ENCODE measurements at regions not wholly inside any gene's neighbourhood (a gene's known extent, or its start where the extent isn't known, plus 50 kb on each side); places are given as distances from the start of the nearest gene placed in this dataset.

- intact Hi-C loops (cut with DNase I; ENCODE audit: low total_unique reads) = no loop called here
- 76 to 87% (median 82%) methylated on average over 9 of the region's 9 CpGs for WGBS, 5 donors
- Histone ChIP-seq H3K4me1 (no peaks in the 10 kb centered on the region), H3K27me3 (replicated peaks in 1 of 7) (peaks cover 0 to 7% (median 0%) of the 10 kb centered on the region in 7 donors), H3K4me3 (no peak overlapping the region), H3K36me3 (no peaks in the 10 kb centered on the region), H3K27ac (no peak overlapping the region), H3K9me3 (no peaks in the 10 kb centered on the region)
- DNase-seq = no peak
- TF ChIP-seq POLR2A (IDR thresholded peaks at IDR 0.05) (no peak), CTCF (IDR thresholded peaks at IDR 0.05 in 8 of 11, conservative IDR thresholded peaks at IDR 0.05 in 3 of 11) (no peak), POLR2AphosphoS5 (IDR thresholded peaks at IDR 0.05) (no peak)
Measured at GRCh38 chr5:178786859-178787499, 56.5 kb upstream of the ZNF354A start.

GRCh38 chr5:178786417-178786816 lies 56.0 kb upstream of the ZNF354A start:
- DNase-seq = no peak
- no peaks in the 10 kb centered on the region for H3K36me3 ChIP-seq
- TF ChIP-seq POLR2AphosphoS5 (IDR thresholded peaks at IDR 0.05) (no peak), POLR2A (IDR thresholded peaks at IDR 0.05) (no peak), CTCF (IDR thresholded peaks at IDR 0.05 in 8 of 11, conservative IDR thresholded peaks at IDR 0.05 in 3 of 11) (no peak)
- WGBS, 5 donors = 84 to 89% (median 87%) methylated on average over 13 of the region's 13 CpGs
- H3K27me3 ChIP-seq (replicated peaks in 1 of 7) = peaks cover 0 to 7% (median 0%) of the 10 kb centered on the region in 7 donors
- no peak overlapping the region for H3K27ac ChIP-seq
- intact Hi-C loops (cut with DNase I; ENCODE audit: low total_unique reads) = no loop called here
- no peaks in the 10 kb centered on the region for H3K9me3 ChIP-seq
- H3K4me3 ChIP-seq = no peak overlapping the region
- no peaks in the 10 kb centered on the region for H3K4me1 ChIP-seq

GRCh38 chr5:178785999-178786398 lies 55.5 kb upstream of the ZNF354A start:
- TF ChIP-seq CTCF (IDR thresholded peaks at IDR 0.05 in 8 of 11, conservative IDR thresholded peaks at IDR 0.05 in 3 of 11) (no peak), POLR2AphosphoS5 (IDR thresholded peaks at IDR 0.05) (no peak), POLR2A (IDR thresholded peaks at IDR 0.05) (no peak)
- Histone ChIP-seq H3K27ac (no peak overlapping the region), H3K4me1 (no peaks in the 10 kb centered on the region), H3K27me3 (replicated peaks in 1 of 7) (peaks cover 0 to 12% (median 0%) of the 10 kb centered on the region in 7 donors), H3K36me3 (no peaks in the 10 kb centered on the region), H3K9me3 (no peaks in the 10 kb centered on the region), H3K4me3 (no peak overlapping the region)
- DNase-seq = no peak
- WGBS, 5 donors = 73 to 83% (median 80%) methylated on average over 6 of the region's 6 CpGs
- intact Hi-C loops (cut with DNase I; ENCODE audit: low total_unique reads) = no loop called here

GRCh38 chr5:178784391-178784790 lies 53.9 kb upstream of the ZNF354A start:
- Histone ChIP-seq H3K4me3 (no peak overlapping the region), H3K27ac (no peak overlapping the region), H3K27me3 (replicated peaks in 1 of 7) (peaks cover 0 to 17% (median 0%) of the 10 kb centered on the region in 7 donors), H3K9me3 (no peaks in the 10 kb centered on the region), H3K36me3 (no peaks in the 10 kb centered on the region), H3K4me1 (no peaks in the 10 kb centered on the region)
- intact Hi-C loops (cut with DNase I; ENCODE audit: low total_unique reads) = no loop called here
- no peak for TF ChIP-seq CTCF (IDR thresholded peaks at IDR 0.05 in 8 of 11, conservative IDR thresholded peaks at IDR 0.05 in 3 of 11)
- TF ChIP-seq POLR2A (IDR thresholded peaks at IDR 0.05) = no peak
- TF ChIP-seq POLR2AphosphoS5 (IDR thresholded peaks at IDR 0.05) = no peak
- WGBS, 5 donors = 81 to 92% (median 89%) methylated on average over 2 of the region's 2 CpGs
- DNase-seq = no peak
